Epithelial cell of esophagus (primary cell): ENCODE measurements at regions not wholly inside any gene's neighbourhood (a gene's known extent, or its start where the extent isn't known, plus 50 kb on each side); places are given as distances from the start of the nearest gene placed in this dataset.
"Not testable (repeated sequence)": the region's sequence is repeated elsewhere in the genome, so short reads cannot be mapped to it uniquely, and the experiment has no call there.

Experiments used
- DNase-seq: peaks from one replicate; pipeline ENCODE4 v3.0.0; 2010; ENCODE audit warnings: low read depth
- H3K4me3 ChIP-seq: 2 replicates; pipeline ENCODE4 v1.5.1; 2011; ENCODE audit warnings: mild to moderate bottlenecking, low read length, control low read depth
- TF ChIP-seq, protein P1 (sequence below): IDR thresholded peaks from 2 replicates; pipeline ENCODE4 v1.5.1; 2011; ENCODE audit warnings: low read depth, mild to moderate bottlenecking, low read length, control low read depth, inconsistent platforms; ENCODE audit not compliant: insufficient read depth; ENCODE audit errors: missing control alignments

DNA sequence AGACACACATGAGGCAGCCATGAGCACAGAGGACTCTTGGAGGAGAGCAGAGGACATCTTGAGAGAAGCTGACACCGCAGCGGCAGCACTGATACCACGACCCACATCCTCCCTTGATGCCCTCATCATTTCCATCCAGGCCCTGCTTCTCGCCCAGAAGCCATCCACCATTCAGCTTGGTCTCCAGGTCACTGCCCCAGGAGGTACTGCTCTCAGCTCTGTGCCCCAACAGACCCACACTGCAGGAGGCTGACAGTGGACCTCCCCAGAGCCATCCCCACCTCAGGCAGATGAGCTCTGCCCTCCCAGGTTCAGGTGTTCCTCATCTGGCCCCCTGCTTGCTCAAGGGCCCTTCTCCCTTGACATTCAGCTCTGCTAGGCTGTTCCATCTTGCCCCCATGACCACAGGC, 74.9 kb downstream of the ACKR3 start:
- H3K4me3 ChIP-seq: no peak overlapping the region
- no peak for DNase-seq
- TF ChIP-seq, protein P1, sequence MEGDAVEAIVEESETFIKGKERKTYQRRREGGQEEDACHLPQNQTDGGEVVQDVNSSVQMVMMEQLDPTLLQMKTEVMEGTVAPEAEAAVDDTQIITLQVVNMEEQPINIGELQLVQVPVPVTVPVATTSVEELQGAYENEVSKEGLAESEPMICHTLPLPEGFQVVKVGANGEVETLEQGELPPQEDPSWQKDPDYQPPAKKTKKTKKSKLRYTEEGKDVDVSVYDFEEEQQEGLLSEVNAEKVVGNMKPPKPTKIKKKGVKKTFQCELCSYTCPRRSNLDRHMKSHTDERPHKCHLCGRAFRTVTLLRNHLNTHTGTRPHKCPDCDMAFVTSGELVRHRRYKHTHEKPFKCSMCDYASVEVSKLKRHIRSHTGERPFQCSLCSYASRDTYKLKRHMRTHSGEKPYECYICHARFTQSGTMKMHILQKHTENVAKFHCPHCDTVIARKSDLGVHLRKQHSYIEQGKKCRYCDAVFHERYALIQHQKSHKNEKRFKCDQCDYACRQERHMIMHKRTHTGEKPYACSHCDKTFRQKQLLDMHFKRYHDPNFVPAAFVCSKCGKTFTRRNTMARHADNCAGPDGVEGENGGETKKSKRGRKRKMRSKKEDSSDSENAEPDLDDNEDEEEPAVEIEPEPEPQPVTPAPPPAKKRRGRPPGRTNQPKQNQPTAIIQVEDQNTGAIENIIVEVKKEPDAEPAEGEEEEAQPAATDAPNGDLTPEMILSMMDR: no peak

DNA sequence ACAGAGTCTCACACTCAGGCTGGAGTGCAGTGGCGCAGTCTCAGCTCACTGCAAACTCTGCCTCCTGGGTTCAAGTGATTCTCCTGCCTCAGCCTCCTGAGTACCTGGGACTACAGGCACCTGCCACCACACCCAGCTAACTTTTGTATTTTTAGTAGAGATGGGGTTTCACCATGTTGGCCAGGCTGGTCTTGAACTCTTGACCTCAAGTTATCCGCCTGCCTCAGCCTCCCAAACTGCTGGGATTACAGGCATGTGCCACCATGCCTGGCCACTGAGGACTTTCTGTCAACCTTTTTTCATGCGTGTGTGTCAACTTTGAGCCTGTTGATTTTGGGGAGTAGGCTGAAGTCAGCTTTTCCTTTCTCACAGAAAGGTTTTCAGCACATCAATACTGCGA, 75.5 kb downstream of the ACKR3 start:
- not testable (repeated sequence) for DNase-seq, H3K4me3 ChIP-seq

DNA sequence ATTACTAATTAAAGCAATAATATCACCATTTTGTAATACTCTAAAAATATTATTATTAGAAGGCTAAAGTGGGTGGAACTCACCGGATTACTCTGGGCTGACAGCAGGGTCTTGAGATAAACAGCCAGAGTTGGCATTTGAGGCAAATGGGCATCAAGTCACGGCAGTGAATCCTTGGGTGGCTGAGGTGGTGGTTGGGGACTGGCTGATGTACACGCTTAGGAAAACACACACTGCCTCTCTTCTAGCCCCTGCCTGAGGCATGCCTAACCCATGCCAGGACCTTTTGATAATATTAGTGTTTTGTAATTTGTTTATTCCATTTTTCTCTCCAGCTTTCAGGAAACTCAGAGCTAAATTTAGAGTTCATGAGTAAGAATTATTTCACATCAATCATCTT, 76.8 kb downstream of the ACKR3 start:
- peak; percentile 14 for DNase-seq
- no peak overlapping the region for H3K4me3 ChIP-seq
- TF ChIP-seq, protein P1: no peak

DNA sequence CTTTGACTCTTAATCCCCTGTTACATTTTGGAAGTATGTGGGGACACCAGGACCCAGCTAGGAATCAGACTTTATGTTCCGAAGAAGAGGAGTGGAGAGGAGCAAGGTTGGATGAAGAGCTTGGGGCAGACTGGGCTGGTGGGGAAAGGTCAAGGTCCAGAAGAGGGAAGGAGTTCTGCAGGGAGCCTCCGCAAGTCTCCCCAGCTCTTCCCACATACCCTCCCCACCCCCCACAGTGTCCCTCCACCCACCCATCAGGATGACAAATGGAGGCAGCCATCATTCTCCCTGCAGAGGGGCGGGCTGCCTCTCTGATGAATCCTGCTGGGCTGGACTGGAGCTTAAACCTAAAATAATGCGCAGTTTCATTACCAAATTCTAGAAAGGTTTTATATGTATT, 77.2 kb downstream of the ACKR3 start:
- TF ChIP-seq, protein P1: no peak

DNA sequence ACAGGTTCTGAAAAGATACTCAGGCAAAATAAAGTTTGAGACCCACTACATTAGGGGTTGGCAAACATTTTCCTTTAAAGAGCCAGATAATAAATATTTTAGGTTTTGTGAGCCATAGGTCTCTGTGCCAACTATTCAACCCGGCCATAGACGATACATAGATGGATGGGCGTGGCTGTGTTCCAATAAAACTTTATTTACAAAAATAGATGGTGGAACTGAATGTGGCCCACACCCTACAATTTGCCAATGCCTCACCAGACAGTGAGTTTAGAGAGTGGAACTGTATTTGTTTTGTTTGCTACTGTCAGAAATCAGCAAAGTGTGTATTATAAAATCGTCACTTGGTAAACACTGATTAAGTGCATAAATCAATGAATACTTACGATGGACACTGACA, 78.0 kb downstream of the ACKR3 start:
- DNase-seq: no peak
- H3K4me3 ChIP-seq: no peak overlapping the region
- TF ChIP-seq, protein P1: no peak

More for the DNA sequence above, 77.2 kb downstream of the ACKR3 start:
- no peak overlapping the region for H3K4me3 ChIP-seq
- no peak for DNase-seq

DNA sequence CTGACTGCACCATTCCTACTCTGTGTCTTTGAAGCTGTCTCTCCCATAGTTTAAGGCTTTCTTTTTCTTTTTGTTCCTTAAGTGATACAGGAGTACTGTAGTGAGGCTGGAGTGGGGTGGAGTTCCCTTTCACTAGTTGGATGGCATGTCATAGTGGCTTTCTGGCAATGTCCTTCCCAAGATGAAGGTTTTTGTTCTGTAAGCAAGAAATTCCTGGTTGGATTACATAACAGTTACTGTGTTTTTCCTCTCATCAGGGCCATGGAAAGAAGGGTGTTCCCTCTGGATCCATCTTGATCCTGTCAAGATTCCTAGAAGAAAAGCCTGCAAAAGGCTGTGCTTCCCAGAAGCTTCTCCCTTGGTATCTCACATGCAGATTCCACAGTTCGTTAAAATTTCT, 84.2 kb downstream of the ACKR3 start:
- H3K4me3 ChIP-seq: no peak overlapping the region
- TF ChIP-seq, protein P1: no peak
- no peak for DNase-seq

DNA sequence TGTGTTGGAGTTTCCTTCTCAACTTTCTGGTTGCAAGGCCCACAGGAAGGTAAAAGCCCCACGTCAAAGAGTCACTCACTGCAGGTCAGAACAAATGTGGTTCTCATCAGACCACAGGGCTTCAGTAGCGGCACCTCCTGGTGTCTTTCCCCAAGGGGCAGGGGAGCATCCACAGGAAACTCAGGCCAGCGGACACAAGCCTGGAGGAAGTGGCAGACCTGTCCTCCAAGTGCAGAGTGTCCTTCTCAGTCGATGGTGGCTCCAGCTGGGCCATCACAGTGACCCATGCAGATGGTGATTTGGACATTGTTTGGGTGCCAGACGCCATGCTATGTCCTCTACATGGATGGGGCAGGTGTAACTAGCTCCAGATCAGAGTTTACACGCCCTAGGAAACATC, 84.9 kb downstream of the ACKR3 start:
- no peak overlapping the region for H3K4me3 ChIP-seq
- TF ChIP-seq, protein P1: no peak
- DNase-seq: no peak

DNA sequence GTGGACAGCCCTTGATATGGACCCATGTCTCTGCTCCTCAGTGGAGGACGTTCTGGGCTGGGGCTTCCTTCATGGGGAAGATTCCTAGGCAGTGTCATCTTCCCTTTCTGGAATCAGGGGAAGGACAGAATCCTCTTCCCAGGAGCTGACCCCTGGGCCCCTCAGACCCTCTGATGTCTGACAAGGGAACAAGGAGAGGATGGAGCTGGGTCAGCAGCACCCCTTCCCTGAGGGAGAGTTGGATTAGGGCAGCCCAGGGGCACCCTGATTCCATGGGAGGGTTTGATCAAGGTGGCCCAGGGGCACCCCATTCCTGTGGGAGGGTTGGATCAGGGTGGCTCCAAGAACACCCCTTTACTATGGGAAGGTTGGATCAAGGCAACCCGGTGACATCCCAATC, 86.5 kb downstream of the ACKR3 start:
- no peak overlapping the region for H3K4me3 ChIP-seq
- DNase-seq: no peak
- TF ChIP-seq, protein P1: no peak
